Fibroblast of pulmonary artery (primary cell): ENCODE measurements at regions not wholly inside any gene's neighbourhood (a gene's known extent, or its start where the extent isn't known, plus 50 kb on each side); places are given as distances from the start of the nearest gene placed in this dataset.
A peak's percentile ranks its signal among the peaks of the same experiment; 100 is the strongest.

Experiments
- DNase-seq: peaks from one replicate; pipeline ENCODE4 v3.0.0-alpha.2; 2010; ENCODE audit warnings: low read depth
- H3K4me3 ChIP-seq: replicated peaks from 2 replicates; pipeline ENCODE4 v1.5.1; 2011; ENCODE audit warnings: low read depth, mild to moderate bottlenecking, control low read depth, low read length, moderate library complexity
- CTCF ChIP-seq: IDR thresholded peaks from 2 replicates; pipeline ENCODE4 v1.5.1; 2011; ENCODE audit warnings: mild to moderate bottlenecking, control low read depth, low read length, inconsistent platforms; ENCODE audit errors: missing control alignments

- no peak for TF ChIP-seq CTCF
- peak; percentile 95 for DNase-seq
- no peak overlapping the region for H3K4me3 ChIP-seq
These were observed 98.0 kb upstream of the TLE3 start for GRCh38 chr15:70195587-70196305.

DNA sequence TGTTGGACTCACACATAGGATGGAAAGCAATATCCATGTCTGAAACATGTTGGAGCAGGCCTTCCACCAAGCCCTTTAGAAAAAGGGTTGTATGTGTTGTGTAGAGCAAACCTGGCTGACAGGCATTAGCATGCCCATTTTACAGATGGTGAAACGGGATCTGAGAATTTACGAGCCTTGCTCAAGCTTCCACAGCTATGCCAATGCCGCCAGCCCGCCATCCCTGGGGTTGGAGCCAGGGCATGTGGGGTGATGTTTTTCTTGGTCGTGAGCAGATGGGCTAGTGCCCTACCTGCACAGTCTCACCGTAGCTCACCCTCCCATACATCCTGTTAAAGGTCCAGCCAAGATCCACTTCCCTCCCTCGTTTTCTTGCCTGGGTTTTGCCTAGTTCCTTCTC is 97.5 kb upstream of the TLE3 start:
- TF ChIP-seq CTCF = no peak
- no peak overlapping the region for H3K4me3 ChIP-seq
- DNase-seq = no peak

DNA sequence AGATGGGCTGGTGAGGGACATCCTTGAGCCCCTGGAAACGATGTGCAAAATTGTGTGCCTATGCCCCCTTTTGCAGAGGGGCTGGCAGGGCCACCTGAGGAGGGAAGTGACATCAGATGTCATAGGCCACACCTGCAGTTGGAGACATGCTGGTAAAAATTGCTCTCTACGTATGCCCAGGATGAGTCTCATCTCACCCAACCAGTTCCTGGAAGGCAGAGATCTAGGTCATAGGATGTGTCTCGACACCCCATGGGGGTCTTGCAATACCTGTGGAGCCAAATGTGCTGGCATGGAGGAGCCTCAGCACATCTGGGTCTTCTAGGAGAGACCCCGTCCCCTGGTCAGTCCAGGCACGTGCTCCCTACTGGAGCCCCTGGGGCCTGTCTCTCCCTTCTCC is 96.5 kb upstream of the TLE3 start:
- no peak for DNase-seq
- no peak for TF ChIP-seq CTCF
- no peak overlapping the region for H3K4me3 ChIP-seq

- TF ChIP-seq CTCF = no peak
- DNase-seq = no peak
These were observed 96.0 kb upstream of the TLE3 start for GRCh38 chr15:70193734-70194133.

GRCh38 chr15:70192490-70192889 is 94.8 kb upstream of the TLE3 start:
- H3K4me3 ChIP-seq = no peak overlapping the region
- no peak for TF ChIP-seq CTCF
- DNase-seq = no peak

More at GRCh38 chr15:70193734-70194133, 96.0 kb upstream of the TLE3 start:
- no peak overlapping the region for H3K4me3 ChIP-seq

GRCh38 chr15:70192041-70192440 is 94.3 kb upstream of the TLE3 start:
- no peak for DNase-seq
- no peak for TF ChIP-seq CTCF
- no peak overlapping the region for H3K4me3 ChIP-seq

DNA sequence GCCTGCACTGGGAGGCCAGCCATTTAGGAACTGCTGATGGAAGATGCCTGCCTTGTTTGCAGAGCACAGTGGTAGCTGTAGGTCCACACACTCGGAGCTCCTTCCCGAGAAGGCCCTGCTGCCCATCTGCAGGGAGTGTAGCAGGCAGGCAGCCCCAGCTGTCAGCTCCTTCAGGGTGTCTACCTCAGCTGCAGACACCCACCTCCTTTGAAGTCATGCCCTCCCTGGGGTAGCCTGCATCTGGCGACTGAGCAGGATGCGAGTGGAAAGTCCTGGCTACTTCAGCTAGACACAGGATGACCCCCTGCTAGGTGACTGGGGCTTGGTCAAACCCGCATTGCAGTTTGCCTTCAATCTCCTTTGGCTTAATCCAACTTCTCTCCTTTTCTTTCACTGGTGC is 93.2 kb upstream of the TLE3 start:
- TF ChIP-seq CTCF = no peak
- H3K4me3 ChIP-seq = no peak overlapping the region
- no peak for DNase-seq
